Liver (tissue), 8 donors: ENCODE measurements at regions not wholly inside any gene's neighbourhood (a gene's known extent, or its start where the extent isn't known, plus 50 kb on each side); places are given as distances from the start of the nearest gene placed in this dataset.

Source experiments
- DNase-seq: peaks from one replicate; pipeline ENCODE4 v3.0.0-alpha.2; 2017; ENCODE audit warnings: low spot score
- H3K27ac ChIP-seq, 2 donors: one replicate each; pipeline ENCODE4 v1.7.0; 2013; ENCODE audit warnings: inconsistent platforms in 2 of 2, low read length in 2 of 2, control low read depth in 1 of 2, low read depth in 1 of 2, mild to moderate bottlenecking in 1 of 2
- H3K27me3 ChIP-seq, 4 donors: one replicate each; pipeline versions ENCODE4 v1.6.1 to v1.7.0; 2013; ENCODE audit warnings: low read length in 3 of 4, inconsistent platforms in 1 of 4, mild to moderate bottlenecking in 1 of 4, moderate library complexity in 1 of 4; ENCODE audit not compliant: control insufficient read depth in 4 of 4, insufficient read depth in 4 of 4
- H3K36me3 ChIP-seq, 4 donors: one replicate each; pipeline versions ENCODE4 v1.6.1 to v1.7.0; 2013; ENCODE audit warnings: low read length in 3 of 4, mild to moderate bottlenecking in 3 of 4, low read depth in 1 of 4, moderate library complexity in 1 of 4; ENCODE audit not compliant: control insufficient read depth in 4 of 4, insufficient read depth in 3 of 4
- H3K4me1 ChIP-seq, 4 donors: one replicate each; pipeline versions ENCODE4 v1.6.1 to v1.7.0; 2013; ENCODE audit warnings: low read length in 3 of 4, mild to moderate bottlenecking in 3 of 4, moderate library complexity in 1 of 4; ENCODE audit not compliant: control insufficient read depth in 4 of 4, insufficient read depth in 4 of 4
- H3K4me3 ChIP-seq, 3 donors: one replicate each; pipeline versions ENCODE4 v1.6.1 to v1.7.0; 2013; ENCODE audit warnings: low read length in 3 of 3, control low read depth in 1 of 3, low read depth in 1 of 3, mild to moderate bottlenecking in 1 of 3
- H3K9ac ChIP-seq, 2 donors: one replicate each; pipeline ENCODE4 v1.7.0; 2013; ENCODE audit warnings: low read length in 2 of 2, mild to moderate bottlenecking in 2 of 2, moderate library complexity in 2 of 2, control low read depth in 1 of 2, low read depth in 1 of 2
- H3K9me3 ChIP-seq, 4 donors: one replicate each; pipeline versions ENCODE4 v1.6.1 to v1.7.0; 2013; ENCODE audit warnings: low read length in 3 of 4; ENCODE audit not compliant: control insufficient read depth in 4 of 4
- EGR1 ChIP-seq, 2 donors: IDR thresholded peaks; 2 replicates each; pipeline ENCODE4 v1.6.1; 2016 to 2018; ENCODE audit warnings: antibody characterized with exemption in 2 of 2, low read depth in 2 of 2
- FOXA1 ChIP-seq: IDR thresholded peaks from 2 replicates; pipeline ENCODE4 v1.6.1; 2016; ENCODE audit warnings: antibody characterized with exemption
- FOXA2 ChIP-seq: IDR thresholded peaks from 2 replicates; pipeline ENCODE4 v1.6.1; 2016; ENCODE audit warnings: antibody characterized with exemption
- GABPA ChIP-seq, 2 donors: IDR thresholded peaks in 1 of 2; conservative IDR thresholded peaks in 1 of 2; 2 replicates each; pipeline ENCODE4 v1.6.1; 2016; ENCODE audit warnings: antibody characterized with exemption in 2 of 2, mild to moderate bottlenecking in 1 of 2, moderate library complexity in 1 of 2
- HNF4A ChIP-seq, 2 donors: conservative IDR thresholded peaks; 2 replicates each; pipeline ENCODE4 v1.6.1; 2016; ENCODE audit warnings: antibody characterized with exemption in 2 of 2, mild to moderate bottlenecking in 2 of 2
- HNF4G ChIP-seq: IDR thresholded peaks from 2 replicates; pipeline ENCODE4 v1.6.1; 2016; ENCODE audit warnings: antibody characterized with exemption
- JUND ChIP-seq, 2 donors: IDR thresholded peaks; 2 replicates each; pipeline ENCODE4 v1.6.1; 2016; ENCODE audit warnings: antibody characterized with exemption in 2 of 2
- NR2F2 ChIP-seq: IDR thresholded peaks from 2 replicates; pipeline ENCODE4 v1.6.1; 2016; ENCODE audit warnings: antibody characterized with exemption
- RAD21 ChIP-seq, 2 donors: IDR thresholded peaks; 2 replicates each; pipeline ENCODE4 v1.6.1; 2016; ENCODE audit warnings: antibody characterized with exemption in 2 of 2, mild to moderate bottlenecking in 2 of 2
- RXRA ChIP-seq, 2 donors: IDR thresholded peaks; 2 replicates each; pipeline ENCODE4 v1.6.1; 2017 to 2018; ENCODE audit warnings: antibody characterized with exemption in 2 of 2, mild to moderate bottlenecking in 1 of 2
- SP1 ChIP-seq: IDR thresholded peaks from 2 replicates; pipeline ENCODE4 v1.6.1; 2018; ENCODE audit warnings: antibody characterized with exemption, mild to moderate bottlenecking
- TAF1 ChIP-seq: conservative IDR thresholded peaks from 2 replicates; pipeline ENCODE4 v1.6.1; 2016; ENCODE audit warnings: antibody characterized with exemption, mild to moderate bottlenecking
- YY1 ChIP-seq: IDR thresholded peaks from 2 replicates; pipeline ENCODE4 v1.6.1; 2016; ENCODE audit warnings: antibody characterized with exemption, mild to moderate bottlenecking
- WGBS: extraction: QIAGEN DNeasy Blood & Tissue Kit; methylation state at CpG from one replicate; pipeline ENCODE4 v1.1.7; 2013; 5-methylcytosine and 5-hydroxymethylcytosine counted together
- TF ChIP-seq, protein P1 (sequence below): IDR thresholded peaks from 2 replicates; pipeline ENCODE4 v1.6.1; 2016; ENCODE audit warnings: antibody characterized with exemption, mild to moderate bottlenecking
- TF ChIP-seq, protein P2 (sequence below): fragments of 150-350 bp; IDR thresholded peaks from 2 replicates; pipeline ENCODE4 v1.5.1; 2017; ENCODE audit warnings: improper control_type of control experiment, low read depth, low read length; ENCODE audit not compliant: missing input control
- TF ChIP-seq, protein P3 (sequence below): IDR thresholded peaks from 2 replicates; pipeline ENCODE4 v1.6.1; 2016; ENCODE audit warnings: antibody characterized with exemption
- TF ChIP-seq, protein P4 (sequence below): IDR thresholded peaks from 2 replicates; pipeline ENCODE4 v1.6.1; 2016; ENCODE audit warnings: antibody characterized with exemption
- TF ChIP-seq, protein P5 (sequence below): IDR thresholded peaks from 2 replicates; pipeline ENCODE4 v1.6.1; 2016; ENCODE audit warnings: antibody characterized with exemption
- donor health status: healthy.
- donor health status: healthy.
- donor health status: healthy.
- donor health status: healthy.
- donor health status: healthy.

DNA sequence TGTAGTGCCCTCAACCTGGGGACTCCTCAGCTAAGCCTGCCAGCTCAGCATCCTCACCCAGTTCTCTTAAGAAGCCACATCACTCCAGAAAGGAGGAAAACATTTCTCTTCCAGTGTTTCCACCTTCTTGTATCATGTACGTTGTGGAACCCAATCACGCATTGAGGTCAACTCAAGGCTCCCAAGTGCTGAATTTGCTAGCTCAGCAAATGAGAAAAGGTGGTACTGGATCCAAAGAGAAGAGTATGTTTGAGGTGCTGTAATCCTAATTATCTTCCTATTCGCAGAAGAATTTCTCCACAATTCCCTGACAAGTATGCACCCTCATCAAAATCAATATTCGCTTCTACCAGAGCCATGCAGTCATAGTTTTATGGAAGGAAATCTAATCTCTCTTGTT is 335.0 kb upstream of the C16orf82 start:
- Histone ChIP-seq H3K27ac (no peak overlapping the region), H3K4me1 (no peaks in the 10 kb centered on the region), H3K36me3 (no peaks in the 10 kb centered on the region), H3K4me3 (no peak overlapping the region), H3K9ac (no peak overlapping the region), H3K27me3 (no peaks in the 10 kb centered on the region), H3K9me3 (no peaks in the 10 kb centered on the region)
- 59% methylated on average over 4 of the region's 4 CpGs for WGBS
- TF ChIP-seq RAD21 (IDR thresholded peaks at IDR 0.05) (no peak), EGR1 (IDR thresholded peaks at IDR 0.05; ENCODE audit: low read depth in 2 of 2) (no peak), YY1 (no peak), NR2F2 (no peak), FOXA1 (no peak), TAF1 (no peak), HNF4G (no peak), HNF4A (conservative IDR thresholded peaks at IDR 0.05) (no peak), SP1 (no peak), JUND (IDR thresholded peaks at IDR 0.05) (no peak), RXRA (IDR thresholded peaks at IDR 0.05) (no peak), FOXA2 (no peak), GABPA (IDR thresholded peaks at IDR 0.05 in 1 of 2, conservative IDR thresholded peaks at IDR 0.05 in 1 of 2) (no peak)
- TF ChIP-seq, protein P1, sequence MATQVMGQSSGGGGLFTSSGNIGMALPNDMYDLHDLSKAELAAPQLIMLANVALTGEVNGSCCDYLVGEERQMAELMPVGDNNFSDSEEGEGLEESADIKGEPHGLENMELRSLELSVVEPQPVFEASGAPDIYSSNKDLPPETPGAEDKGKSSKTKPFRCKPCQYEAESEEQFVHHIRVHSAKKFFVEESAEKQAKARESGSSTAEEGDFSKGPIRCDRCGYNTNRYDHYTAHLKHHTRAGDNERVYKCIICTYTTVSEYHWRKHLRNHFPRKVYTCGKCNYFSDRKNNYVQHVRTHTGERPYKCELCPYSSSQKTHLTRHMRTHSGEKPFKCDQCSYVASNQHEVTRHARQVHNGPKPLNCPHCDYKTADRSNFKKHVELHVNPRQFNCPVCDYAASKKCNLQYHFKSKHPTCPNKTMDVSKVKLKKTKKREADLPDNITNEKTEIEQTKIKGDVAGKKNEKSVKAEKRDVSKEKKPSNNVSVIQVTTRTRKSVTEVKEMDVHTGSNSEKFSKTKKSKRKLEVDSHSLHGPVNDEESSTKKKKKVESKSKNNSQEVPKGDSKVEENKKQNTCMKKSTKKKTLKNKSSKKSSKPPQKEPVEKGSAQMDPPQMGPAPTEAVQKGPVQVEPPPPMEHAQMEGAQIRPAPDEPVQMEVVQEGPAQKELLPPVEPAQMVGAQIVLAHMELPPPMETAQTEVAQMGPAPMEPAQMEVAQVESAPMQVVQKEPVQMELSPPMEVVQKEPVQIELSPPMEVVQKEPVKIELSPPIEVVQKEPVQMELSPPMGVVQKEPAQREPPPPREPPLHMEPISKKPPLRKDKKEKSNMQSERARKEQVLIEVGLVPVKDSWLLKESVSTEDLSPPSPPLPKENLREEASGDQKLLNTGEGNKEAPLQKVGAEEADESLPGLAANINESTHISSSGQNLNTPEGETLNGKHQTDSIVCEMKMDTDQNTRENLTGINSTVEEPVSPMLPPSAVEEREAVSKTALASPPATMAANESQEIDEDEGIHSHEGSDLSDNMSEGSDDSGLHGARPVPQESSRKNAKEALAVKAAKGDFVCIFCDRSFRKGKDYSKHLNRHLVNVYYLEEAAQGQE: no peak
- TF ChIP-seq, protein P2, sequence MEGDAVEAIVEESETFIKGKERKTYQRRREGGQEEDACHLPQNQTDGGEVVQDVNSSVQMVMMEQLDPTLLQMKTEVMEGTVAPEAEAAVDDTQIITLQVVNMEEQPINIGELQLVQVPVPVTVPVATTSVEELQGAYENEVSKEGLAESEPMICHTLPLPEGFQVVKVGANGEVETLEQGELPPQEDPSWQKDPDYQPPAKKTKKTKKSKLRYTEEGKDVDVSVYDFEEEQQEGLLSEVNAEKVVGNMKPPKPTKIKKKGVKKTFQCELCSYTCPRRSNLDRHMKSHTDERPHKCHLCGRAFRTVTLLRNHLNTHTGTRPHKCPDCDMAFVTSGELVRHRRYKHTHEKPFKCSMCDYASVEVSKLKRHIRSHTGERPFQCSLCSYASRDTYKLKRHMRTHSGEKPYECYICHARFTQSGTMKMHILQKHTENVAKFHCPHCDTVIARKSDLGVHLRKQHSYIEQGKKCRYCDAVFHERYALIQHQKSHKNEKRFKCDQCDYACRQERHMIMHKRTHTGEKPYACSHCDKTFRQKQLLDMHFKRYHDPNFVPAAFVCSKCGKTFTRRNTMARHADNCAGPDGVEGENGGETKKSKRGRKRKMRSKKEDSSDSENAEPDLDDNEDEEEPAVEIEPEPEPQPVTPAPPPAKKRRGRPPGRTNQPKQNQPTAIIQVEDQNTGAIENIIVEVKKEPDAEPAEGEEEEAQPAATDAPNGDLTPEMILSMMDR: no peak
- TF ChIP-seq, protein P3, sequence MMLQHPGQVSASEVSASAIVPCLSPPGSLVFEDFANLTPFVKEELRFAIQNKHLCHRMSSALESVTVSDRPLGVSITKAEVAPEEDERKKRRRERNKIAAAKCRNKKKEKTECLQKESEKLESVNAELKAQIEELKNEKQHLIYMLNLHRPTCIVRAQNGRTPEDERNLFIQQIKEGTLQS: no peak
- TF ChIP-seq, protein P4, sequence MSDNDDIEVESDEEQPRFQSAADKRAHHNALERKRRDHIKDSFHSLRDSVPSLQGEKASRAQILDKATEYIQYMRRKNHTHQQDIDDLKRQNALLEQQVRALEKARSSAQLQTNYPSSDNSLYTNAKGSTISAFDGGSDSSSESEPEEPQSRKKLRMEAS: no peak
- TF ChIP-seq, protein P5, sequence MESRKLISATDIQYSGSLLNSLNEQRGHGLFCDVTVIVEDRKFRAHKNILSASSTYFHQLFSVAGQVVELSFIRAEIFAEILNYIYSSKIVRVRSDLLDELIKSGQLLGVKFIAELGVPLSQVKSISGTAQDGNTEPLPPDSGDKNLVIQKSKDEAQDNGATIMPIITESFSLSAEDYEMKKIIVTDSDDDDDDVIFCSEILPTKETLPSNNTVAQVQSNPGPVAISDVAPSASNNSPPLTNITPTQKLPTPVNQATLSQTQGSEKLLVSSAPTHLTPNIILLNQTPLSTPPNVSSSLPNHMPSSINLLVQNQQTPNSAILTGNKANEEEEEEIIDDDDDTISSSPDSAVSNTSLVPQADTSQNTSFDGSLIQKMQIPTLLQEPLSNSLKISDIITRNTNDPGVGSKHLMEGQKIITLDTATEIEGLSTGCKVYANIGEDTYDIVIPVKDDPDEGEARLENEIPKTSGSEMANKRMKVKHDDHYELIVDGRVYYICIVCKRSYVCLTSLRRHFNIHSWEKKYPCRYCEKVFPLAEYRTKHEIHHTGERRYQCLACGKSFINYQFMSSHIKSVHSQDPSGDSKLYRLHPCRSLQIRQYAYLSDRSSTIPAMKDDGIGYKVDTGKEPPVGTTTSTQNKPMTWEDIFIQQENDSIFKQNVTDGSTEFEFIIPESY: no peak
- DNase-seq: no peak
